ENCODE measurements at regions not wholly inside any gene's neighbourhood (a gene's known extent, or its start where the extent isn't known, plus 50 kb on each side); places are given as distances from the start of the nearest gene placed in this dataset.
"Not testable (repeated sequence)": the region's sequence is repeated elsewhere in the genome, so short reads cannot be mapped to it uniquely, and the experiment has no call there.

DNA sequence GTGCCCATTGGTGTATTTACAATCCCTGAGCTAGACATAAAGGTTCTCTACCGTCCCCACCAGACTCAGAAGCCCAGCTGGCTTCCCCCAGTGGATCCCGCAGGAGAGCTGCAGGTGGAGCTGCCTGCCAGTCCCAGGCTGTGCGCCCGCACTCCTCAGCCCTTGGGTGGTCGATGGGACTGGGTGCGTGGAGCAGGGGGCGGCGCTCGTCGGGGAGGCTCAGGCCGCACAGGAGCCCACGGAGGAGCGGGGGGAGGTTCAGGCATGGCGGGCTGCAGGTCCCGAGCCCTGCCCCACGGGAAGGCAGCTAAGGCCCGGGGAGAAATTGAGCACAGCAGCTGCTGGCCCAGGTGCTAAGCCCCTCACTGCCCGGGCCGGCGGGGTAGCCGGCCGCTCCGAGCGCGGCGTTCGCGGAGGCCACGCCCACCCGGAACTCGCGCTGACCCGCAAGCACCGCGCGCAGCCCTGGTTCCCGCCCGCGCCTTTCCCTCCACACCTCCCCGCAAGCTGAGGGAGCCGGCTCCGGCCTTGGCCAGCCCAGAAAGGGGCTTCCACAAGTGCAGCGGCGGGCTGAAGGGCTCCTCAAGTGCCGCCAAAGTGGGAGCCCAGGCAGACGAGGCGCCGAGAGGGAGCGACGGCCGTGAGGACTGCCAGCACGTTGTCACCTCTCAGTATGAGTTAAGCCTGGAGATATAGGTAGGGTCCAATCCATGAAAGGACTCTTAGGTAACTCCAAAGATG is 136.7 kb downstream of the HAO1 start:
- ATAC-seq = not testable (repeated sequence)

DNA sequence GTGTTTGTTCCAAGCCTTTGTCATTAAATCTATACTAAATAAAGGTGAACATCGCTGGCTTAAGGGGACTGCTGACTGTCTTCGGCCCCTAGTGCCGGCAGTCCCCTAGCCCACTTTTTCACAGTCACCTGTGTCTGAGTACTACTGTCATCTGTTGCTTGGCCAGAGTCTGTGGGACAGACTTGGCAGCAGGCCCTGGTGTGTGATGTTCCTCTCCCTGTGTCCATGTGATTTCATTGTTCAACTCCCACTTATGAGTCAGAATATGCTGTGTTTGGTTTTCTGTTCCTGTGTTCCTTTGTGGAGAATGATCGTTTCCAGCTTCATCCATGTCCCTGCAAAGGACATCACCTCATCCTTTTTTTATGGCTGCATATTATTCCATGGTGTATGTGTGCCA is 133.4 kb downstream of the HAO1 start:
- no peak for ATAC-seq

DNA sequence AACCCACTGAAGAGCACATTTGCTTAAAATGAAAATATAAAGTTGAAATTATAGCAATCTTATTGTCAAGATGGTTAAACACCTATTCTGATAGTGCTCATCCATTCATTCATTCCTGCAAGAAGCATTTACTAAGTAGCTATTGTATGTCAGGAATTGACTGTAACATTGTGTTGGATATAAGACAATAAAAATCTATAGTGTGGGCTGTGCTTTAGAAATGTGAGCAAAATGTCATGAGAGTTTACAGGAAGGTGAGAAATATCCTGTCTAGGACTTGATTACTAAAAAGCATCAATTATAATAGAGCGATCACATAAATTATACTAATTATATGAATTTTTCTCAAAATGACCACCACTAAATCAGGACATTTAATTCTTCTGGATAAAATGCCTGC is 123.0 kb downstream of the HAO1 start:
- ATAC-seq = no peak

DNA sequence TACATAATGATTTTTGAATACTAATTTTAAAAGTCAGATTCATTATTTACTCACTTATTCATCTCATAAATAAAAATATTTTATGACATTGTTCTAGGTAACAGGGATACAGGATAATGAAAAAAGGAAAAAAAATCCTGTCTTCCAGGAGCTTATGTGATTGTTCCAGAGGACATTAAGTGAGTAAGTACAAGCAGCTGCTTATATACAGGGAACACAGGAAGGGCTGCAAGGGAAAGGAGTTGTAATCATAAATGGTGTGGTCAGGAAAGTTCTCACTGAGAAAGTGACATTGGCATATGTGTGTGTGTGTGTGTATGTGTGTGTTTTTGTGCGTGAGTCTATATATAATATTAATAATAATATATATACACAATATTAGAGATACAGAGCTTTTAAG is 121.8 kb downstream of the HAO1 start:
- no peak for ATAC-seq

DNA sequence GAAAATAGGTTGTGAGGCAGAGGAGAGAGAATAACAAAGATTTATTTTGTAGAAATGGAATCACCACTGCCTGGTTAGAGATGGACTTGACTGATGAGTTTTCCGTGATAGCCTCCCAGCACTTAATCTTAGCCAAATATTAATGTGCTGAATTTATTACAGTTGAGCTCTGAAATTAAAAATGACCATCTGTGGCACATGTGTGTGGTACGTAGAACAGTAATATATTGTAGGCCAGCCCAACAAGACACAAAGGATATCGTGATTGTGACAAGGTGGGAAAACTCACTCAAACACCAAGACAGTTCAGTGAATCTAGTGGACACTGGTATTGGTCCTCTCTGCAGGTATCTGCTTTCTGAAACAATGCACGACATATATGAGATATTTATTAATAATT is 119.4 kb downstream of the HAO1 start:
- no peak for ATAC-seq

DNA sequence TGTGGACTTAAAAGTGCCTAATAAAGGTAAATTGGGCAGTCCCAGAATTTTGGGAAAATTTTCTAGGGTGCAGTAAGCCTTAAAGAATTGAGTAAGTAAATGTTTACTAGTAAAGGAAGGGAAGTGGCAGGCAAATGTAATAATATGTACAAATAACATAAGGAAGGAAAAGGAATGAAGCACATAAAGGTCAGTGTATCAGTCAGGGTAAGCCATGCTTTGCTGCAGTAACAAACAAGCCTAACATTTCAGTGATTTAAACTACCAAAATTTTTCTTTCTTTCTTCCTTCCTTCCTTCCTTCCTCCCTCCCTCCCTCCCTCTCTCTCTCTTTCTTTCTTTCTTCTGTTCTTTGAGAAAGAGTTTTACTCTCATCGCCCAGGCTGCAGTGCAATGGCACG is 117.5 kb downstream of the HAO1 start:
- no peak for ATAC-seq

DNA sequence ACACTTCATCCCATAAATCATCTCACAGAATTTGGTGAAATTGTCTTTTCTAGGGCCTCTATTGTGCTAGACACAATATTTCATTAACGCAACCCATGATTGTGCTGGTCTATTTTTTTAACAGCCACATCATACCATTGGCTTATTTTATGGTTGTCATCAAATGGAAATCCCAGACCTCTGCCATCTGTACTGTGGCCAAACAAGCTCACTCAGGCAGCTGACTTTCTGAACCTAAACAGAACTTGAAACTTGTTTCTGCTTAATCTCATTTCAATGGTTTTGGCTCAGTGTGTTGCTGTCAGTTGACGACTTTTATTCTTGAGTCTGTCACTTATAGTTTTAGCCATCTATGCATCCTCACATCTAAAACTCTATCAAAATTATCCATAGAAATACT is 111.8 kb downstream of the HAO1 start:
- no peak for ATAC-seq

DNA sequence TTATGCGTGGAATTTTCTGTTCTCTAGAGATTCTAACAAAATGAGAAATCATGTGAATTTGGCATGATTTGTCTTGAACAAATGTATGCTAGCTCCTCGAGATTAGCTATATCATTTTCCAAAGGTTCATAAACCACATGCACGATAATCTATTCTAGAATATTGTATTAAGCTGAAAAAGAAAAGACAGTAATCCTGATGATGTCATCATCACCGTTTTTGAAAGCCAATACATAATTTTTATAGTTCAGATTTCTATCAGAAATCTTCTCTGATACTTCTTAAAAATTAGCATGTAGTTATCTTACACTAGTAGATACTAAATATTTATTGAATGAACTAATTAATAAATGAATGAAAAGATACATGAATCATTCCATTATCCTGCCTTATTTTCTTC is 111.2 kb downstream of the HAO1 start:
- no peak for ATAC-seq

DNA sequence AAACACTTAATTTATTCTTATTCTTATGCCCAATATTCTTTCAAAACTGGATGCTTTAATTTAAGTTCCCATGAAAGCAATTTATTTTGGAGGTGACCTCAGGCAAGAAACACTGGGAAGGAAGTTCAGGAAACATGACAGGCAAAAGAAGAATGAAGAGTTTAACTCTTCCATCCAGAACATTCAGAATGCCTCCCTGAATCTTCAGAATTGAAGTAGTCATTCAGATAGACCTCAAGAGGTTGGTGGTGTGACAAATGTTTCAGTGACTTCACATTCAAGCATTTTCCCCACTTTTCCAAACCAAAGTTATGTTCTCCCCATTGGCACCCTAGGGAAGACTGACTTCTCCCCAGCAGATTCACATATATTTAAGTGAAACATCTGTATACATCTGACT is 110.5 kb downstream of the HAO1 start:
- ATAC-seq = no peak
